Peyer's patch (tissue), 4 donors: ENCODE measurements at regions not wholly inside any gene's neighbourhood (a gene's known extent, or its start where the extent isn't known, plus 50 kb on each side); places are given as distances from the start of the nearest gene placed in this dataset.

Experiments
- DNase-seq, 3 donors: peaks; one replicate each; pipeline ENCODE4 v3.0.0-alpha.2; 2017 to 2019
- H3K27ac ChIP-seq, 4 donors: fragments of 200-600 bp; sonication (generic); one replicate each; pipeline ENCODE4 v1.5.1; 2016 to 2019
- H3K27me3 ChIP-seq, 2 donors: fragments of 200-600 bp; sonication (generic); one replicate each; pipeline ENCODE4 v1.5.1; 2019
- H3K36me3 ChIP-seq, 3 donors: fragments of 200-600 bp; sonication (generic); one replicate each; pipeline ENCODE4 v1.5.1; 2016 to 2019
- H3K4me1 ChIP-seq, 4 donors: fragments of 200-600 bp; sonication (generic); one replicate each; pipeline ENCODE4 v1.5.1; 2016 to 2019
- H3K4me3 ChIP-seq, 4 donors: fragments of 200-600 bp; sonication (generic); 1 replicate in 3 of 4; 2 replicates in 1 of 4; pipeline ENCODE4 v1.5.1; 2016 to 2019; ENCODE audit warnings: mild to moderate bottlenecking in 1 of 4
- H3K9me3 ChIP-seq, 4 donors: fragments of 200-600 bp; sonication (generic); one replicate each; pipeline ENCODE4 v1.5.1; 2016 to 2019; ENCODE audit warnings: mild to moderate bottlenecking in 1 of 4
- POLR2A ChIP-seq, 2 donors: fragments of 450-650 bp; IDR thresholded peaks; one replicate each; pipeline ENCODE4 v1.5.1; 2017; ENCODE audit warnings: antibody characterized with exemption in 2 of 2, mild to moderate bottlenecking in 2 of 2, moderate library complexity in 2 of 2
- TF ChIP-seq, protein P1 (sequence below), 6 experiments: fragments of 450-650 bp in 4 of 6; fragments of 200-600 bp in 2 of 6; sonication (generic) in 1 of 6; IDR thresholded peaks; one replicate each; pipeline ENCODE4 v1.5.1; 2017 to 2019; ENCODE audit warnings: antibody characterized with exemption in 6 of 6, mild to moderate bottlenecking in 3 of 6, moderate library complexity in 1 of 6

DNA sequence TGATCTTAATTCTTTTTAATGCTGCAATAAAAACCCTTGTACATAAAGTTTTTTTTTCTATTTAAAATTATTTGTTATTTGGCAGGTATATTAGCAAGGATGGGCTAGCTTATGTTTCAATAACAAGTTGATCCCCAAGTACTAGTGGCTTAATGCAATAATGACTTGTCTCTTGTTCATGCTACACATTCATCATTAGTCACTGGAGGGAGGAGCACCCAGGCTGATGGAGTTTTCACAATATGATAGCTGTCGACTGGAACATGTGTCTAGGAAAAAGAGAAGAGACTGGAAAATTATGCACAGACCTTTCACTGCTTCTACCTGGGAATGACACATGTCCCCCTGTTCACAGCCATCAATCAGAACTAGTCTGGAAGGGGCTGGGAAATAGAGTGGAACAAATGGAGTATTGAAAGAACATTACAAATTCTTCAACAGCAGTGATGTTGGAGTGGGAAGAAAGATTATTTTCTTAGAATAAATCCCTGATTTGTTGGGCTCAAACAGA is 387.9 kb upstream of the RPS6KA3 start:
- no peak for DNase-seq
- H3K27me3 ChIP-seq, result no peaks in the 10 kb centered on the region

DNA sequence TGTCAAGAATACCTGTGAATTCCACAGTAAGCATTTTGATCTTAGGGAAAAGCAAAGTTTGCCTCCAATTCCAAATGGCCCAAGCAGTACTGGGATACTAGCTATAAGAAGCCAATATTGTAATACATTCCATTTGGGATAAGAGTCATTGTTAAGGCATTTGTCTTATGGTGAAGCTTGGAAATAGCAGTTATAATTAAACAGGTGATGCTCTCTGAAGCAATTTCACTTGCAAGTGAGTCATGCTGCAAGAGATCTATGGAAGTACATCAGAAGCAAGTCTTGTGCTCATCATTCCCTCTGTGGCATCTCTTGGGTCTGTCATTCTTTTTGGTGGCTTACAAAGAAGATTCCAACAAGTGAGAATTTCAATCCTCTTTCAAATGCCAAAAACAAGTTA is 386.4 kb upstream of the RPS6KA3 start:
- Histone ChIP-seq H3K9me3 (no peaks in the 10 kb centered on the region), H3K4me1 (no peaks in the 10 kb centered on the region), H3K36me3 (no peaks in the 10 kb centered on the region), H3K27ac (no peak overlapping the region), H3K27me3 (no peaks in the 10 kb centered on the region), H3K4me3 (no peak overlapping the region)
- no peak for TF ChIP-seq POLR2A (IDR thresholded peaks at IDR 0.05)
- TF ChIP-seq, protein P1, sequence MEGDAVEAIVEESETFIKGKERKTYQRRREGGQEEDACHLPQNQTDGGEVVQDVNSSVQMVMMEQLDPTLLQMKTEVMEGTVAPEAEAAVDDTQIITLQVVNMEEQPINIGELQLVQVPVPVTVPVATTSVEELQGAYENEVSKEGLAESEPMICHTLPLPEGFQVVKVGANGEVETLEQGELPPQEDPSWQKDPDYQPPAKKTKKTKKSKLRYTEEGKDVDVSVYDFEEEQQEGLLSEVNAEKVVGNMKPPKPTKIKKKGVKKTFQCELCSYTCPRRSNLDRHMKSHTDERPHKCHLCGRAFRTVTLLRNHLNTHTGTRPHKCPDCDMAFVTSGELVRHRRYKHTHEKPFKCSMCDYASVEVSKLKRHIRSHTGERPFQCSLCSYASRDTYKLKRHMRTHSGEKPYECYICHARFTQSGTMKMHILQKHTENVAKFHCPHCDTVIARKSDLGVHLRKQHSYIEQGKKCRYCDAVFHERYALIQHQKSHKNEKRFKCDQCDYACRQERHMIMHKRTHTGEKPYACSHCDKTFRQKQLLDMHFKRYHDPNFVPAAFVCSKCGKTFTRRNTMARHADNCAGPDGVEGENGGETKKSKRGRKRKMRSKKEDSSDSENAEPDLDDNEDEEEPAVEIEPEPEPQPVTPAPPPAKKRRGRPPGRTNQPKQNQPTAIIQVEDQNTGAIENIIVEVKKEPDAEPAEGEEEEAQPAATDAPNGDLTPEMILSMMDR (IDR thresholded peaks at IDR 0.05), result no peak
- no peak for DNase-seq

More for the DNA sequence above, 387.9 kb upstream of the RPS6KA3 start:
- H3K4me1 ChIP-seq, result no peaks in the 10 kb centered on the region
- no peak overlapping the region for H3K4me3 ChIP-seq
- no peak overlapping the region for H3K27ac ChIP-seq
- no peaks in the 10 kb centered on the region for H3K9me3 ChIP-seq
- TF ChIP-seq, protein P1 (IDR thresholded peaks at IDR 0.05), result no peak
- TF ChIP-seq POLR2A (IDR thresholded peaks at IDR 0.05), result no peak
- no peaks in the 10 kb centered on the region for H3K36me3 ChIP-seq

DNA sequence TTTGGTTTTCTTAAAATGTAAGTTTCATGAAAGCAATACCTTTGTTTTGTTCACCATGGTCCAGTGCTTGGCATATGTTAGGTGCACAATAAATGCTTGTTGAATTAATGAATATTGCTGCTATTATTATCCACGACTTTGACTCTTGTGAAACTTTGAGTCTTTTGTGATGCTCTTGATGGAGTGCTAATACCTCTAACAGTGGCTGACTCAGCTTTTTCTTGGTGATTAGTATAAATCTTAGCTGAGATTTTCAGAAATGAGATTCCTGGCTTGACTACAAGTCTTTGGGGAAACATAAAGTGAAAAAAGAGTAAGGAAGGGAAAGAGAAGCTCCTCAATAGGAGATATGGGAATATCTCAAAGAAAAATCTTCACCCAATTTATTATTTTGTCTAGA is 375.2 kb upstream of the RPS6KA3 start:
- TF ChIP-seq POLR2A (IDR thresholded peaks at IDR 0.05), result no peak
- TF ChIP-seq, protein P1 (IDR thresholded peaks at IDR 0.05), result no peak
- Histone ChIP-seq H3K4me3 (no peak overlapping the region), H3K9me3 (no peaks in the 10 kb centered on the region), H3K4me1 (no peaks in the 10 kb centered on the region), H3K27ac (no peak overlapping the region), H3K27me3 (no peaks in the 10 kb centered on the region), H3K36me3 (no peaks in the 10 kb centered on the region)
- DNase-seq, result no peak

DNA sequence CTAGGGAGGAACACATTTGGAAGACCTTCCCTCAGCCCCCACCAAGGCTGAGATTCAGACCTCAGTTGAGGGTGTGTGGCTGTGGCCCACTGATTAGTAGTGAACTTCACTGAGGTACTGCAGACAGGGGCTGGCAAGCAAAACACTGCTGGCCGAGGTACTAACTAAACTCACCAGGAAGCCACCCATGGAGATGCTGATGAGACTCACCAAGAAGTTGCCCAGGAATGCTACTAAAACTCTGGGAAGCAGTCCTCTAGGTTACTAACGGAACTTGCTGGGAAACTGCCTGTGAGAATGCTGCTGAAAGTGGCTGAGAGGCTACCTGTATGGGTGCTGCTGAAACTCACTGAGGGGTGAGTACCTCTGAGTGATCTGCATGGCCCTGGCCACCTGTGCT is 372.4 kb upstream of the RPS6KA3 start:
- no peaks in the 10 kb centered on the region for H3K27me3 ChIP-seq
- no peaks in the 10 kb centered on the region for H3K9me3 ChIP-seq
- TF ChIP-seq POLR2A (IDR thresholded peaks at IDR 0.05), result no peak
- TF ChIP-seq, protein P1 (IDR thresholded peaks at IDR 0.05), result no peak
- no peak for DNase-seq
- no peaks in the 10 kb centered on the region for H3K36me3 ChIP-seq
- H3K4me1 ChIP-seq, result no peaks in the 10 kb centered on the region
- H3K4me3 ChIP-seq, result no peak overlapping the region
- H3K27ac ChIP-seq, result no peak overlapping the region

DNA sequence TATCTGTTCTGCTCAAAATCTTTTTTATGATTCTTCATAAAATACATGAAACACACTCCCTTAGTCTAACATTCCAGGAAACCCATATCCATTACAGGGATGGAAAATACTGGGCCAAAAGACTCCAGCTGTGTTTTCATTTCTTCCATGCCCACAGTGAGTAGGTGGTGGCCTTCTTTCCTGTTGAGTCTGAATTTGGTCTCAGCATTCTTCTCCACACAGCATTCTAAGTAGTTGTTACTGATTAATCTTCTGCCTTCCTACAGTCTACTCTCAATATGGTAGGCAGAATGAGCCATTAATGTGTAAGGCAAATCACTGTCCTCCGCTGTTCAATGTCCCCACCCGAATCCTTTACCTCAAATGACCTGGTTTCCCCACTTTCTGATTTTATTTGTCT is 370.6 kb upstream of the RPS6KA3 start:
- TF ChIP-seq POLR2A (IDR thresholded peaks at IDR 0.05), result no peak
- TF ChIP-seq, protein P1 (IDR thresholded peaks at IDR 0.05), result no peak
- H3K9me3 ChIP-seq, result no peaks in the 10 kb centered on the region
- DNase-seq, result no peak
- H3K27me3 ChIP-seq, result no peaks in the 10 kb centered on the region
- H3K36me3 ChIP-seq, result no peaks in the 10 kb centered on the region
- H3K4me3 ChIP-seq, result no peak overlapping the region
- no peak overlapping the region for H3K27ac ChIP-seq
- no peaks in the 10 kb centered on the region for H3K4me1 ChIP-seq

DNA sequence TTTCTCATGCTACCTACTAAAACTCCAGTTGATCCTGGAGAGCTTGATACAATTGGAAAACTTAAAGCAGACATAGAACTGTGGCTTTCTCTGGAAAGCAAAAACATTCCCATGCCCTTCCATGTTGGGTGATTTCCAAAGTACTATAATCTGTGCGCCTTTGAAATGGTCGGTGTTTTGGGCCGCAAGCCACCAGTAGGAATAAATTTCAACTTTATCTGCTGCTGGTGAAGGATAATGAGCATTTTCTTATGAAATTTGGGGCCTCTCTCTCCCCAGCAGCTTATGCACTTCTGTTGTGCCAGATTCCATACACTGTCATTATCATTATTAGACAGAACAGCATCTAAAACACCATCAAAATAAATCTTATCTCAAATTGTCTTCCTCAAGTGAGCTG is 366.7 kb upstream of the RPS6KA3 start:
- Histone ChIP-seq H3K9me3 (no peaks in the 10 kb centered on the region), H3K27ac (no peak overlapping the region), H3K4me1 (no peaks in the 10 kb centered on the region), H3K36me3 (no peaks in the 10 kb centered on the region), H3K27me3 (no peaks in the 10 kb centered on the region), H3K4me3 (no peak overlapping the region)
- TF ChIP-seq POLR2A (IDR thresholded peaks at IDR 0.05), result no peak
- TF ChIP-seq, protein P1 (IDR thresholded peaks at IDR 0.05), result no peak
- DNase-seq, result no peak
